Suprapubic skin (tissue), 4 donors: ENCODE measurements at regions not wholly inside any gene's neighbourhood (a gene's known extent, or its start where the extent isn't known, plus 50 kb on each side); places are given as distances from the start of the nearest gene placed in this dataset.

Source experiments
- CTCF ChIP-seq, 2 donors: fragments of 200-600 bp in 1 of 2; fragments of 450-650 bp in 1 of 2; sonication (generic) in 1 of 2; IDR thresholded peaks; one replicate each; pipeline ENCODE4 v1.5.1; 2016 to 2019; ENCODE audit warnings: antibody characterized with exemption in 2 of 2, mild to moderate bottlenecking in 1 of 2, moderate library complexity in 1 of 2
- EP300 ChIP-seq: sonication (generic); formaldehyde crosslinking; IDR thresholded peaks from one replicate; pipeline ENCODE4 v1.6.1; 2017; ENCODE audit warnings: antibody characterized with exemption
- POLR2A ChIP-seq, 2 donors: fragments of 450-650 bp; IDR thresholded peaks; one replicate each; pipeline ENCODE4 v1.6.1; 2017; ENCODE audit warnings: antibody characterized with exemption in 2 of 2, mild to moderate bottlenecking in 2 of 2, moderate library complexity in 2 of 2
- POLR2AphosphoS5 ChIP-seq, 3 donors: sonication (generic); formaldehyde crosslinking; IDR thresholded peaks; one replicate each; pipeline ENCODE4 v1.6.1; 2017; ENCODE audit warnings: antibody characterized with exemption in 3 of 3

GRCh38 chr10:125431149-125431548 is 251.8 kb downstream of the TEX36 start:
- no peak for TF ChIP-seq CTCF (IDR thresholded peaks at IDR 0.05)
- no peak for TF ChIP-seq POLR2AphosphoS5 (IDR thresholded peaks at IDR 0.05)
- no peak for TF ChIP-seq POLR2A (IDR thresholded peaks at IDR 0.05)
- no peak for TF ChIP-seq EP300
